ENCODE measurements at regions not wholly inside any gene's neighbourhood (a gene's known extent, or its start where the extent isn't known, plus 50 kb on each side); places are given as distances from the start of the nearest gene placed in this dataset.

DNA sequence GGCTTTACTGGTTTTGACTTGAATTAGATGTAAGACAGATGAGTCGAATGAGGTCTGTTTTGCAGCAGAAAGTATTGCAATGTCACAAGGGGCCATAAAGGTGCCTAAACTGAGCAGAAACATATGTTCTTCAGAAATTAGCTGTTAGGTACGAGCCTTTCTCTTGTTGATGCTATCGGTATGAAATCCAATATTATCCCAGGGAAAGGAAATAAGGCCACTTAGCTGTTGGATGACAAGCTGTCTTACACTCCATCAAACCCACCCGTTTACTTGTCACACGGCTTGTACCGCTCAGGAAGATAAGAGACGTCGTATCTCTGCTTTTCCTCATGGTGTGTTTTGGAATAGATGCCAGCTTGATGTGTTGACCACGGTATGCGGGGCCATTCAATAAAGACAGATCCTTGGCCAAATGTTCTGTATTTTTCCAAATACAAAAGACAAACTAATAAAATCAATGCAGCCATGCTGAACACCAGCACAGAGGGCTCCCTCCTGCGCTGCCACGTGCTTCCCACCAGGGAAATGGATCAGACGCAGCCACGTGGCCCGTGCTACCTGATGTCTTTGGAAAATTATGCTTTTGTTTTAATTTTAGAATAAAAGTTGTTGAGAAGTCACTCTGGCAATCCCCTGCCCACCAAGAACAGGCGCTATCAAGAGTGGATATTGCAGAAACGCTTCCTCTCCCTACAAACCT, 255.9 kb upstream of the SULF2 start:
- TF ChIP-seq, protein P1, sequence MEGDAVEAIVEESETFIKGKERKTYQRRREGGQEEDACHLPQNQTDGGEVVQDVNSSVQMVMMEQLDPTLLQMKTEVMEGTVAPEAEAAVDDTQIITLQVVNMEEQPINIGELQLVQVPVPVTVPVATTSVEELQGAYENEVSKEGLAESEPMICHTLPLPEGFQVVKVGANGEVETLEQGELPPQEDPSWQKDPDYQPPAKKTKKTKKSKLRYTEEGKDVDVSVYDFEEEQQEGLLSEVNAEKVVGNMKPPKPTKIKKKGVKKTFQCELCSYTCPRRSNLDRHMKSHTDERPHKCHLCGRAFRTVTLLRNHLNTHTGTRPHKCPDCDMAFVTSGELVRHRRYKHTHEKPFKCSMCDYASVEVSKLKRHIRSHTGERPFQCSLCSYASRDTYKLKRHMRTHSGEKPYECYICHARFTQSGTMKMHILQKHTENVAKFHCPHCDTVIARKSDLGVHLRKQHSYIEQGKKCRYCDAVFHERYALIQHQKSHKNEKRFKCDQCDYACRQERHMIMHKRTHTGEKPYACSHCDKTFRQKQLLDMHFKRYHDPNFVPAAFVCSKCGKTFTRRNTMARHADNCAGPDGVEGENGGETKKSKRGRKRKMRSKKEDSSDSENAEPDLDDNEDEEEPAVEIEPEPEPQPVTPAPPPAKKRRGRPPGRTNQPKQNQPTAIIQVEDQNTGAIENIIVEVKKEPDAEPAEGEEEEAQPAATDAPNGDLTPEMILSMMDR (IDR thresholded peaks at IDR 0.05; ENCODE audit: low read depth, low read length, poor library complexity, severe bottlenecking): no peak
- TF ChIP-seq EZH2phosphoT487 (IDR thresholded peaks at IDR 0.05; ENCODE audit: borderline replicate concordance, low read length): no peak
